Activated naive CD4-positive, alpha-beta T cell treated with anti-CD3 and anti-CD28 coated beads, Interleukin-2, amount 50 U/mL, for 72 hours (primary cell): ENCODE measurements at regions not wholly inside any gene's neighbourhood (a gene's known extent, or its start where the extent isn't known, plus 50 kb on each side); places are given as distances from the start of the nearest gene placed in this dataset.

Experiments used
- ATAC-seq, 2 donors: fragments of 150-1000 bp; cut with Tn5 transposase; 2 replicates each; pipeline ENCODE4 v1.10.0; 2021; ENCODE audit warnings: mild to moderate bottlenecking in 2 of 2, moderate library complexity in 2 of 2
- DNase-seq, 2 donors: peaks; one replicate each; pipeline ENCODE4 v3.0.0; 2021 to 2022; ENCODE audit warnings: low spot score in 2 of 2
- H3K27ac Mint-ChIP-seq, 2 donors: one replicate each; pipeline ENCODE4 v1.8.0; 2022; ENCODE audit warnings: mild to moderate bottlenecking in 2 of 2, mixed read lengths in 2 of 2
- H3K36me3 Mint-ChIP-seq, 2 donors: one replicate each; pipeline ENCODE4 v1.8.0; 2022; ENCODE audit warnings: mixed read lengths in 2 of 2
- H3K9me3 Mint-ChIP-seq, 2 donors: one replicate each; pipeline ENCODE4 v1.8.0; 2022; ENCODE audit warnings: mixed read lengths in 2 of 2

GRCh38 chr2:66872081-66872985 lies 437.4 kb downstream of the MEIS1 start:
- peaks cover 14 to 15% of the 10 kb centered on the region in 2 donors for H3K9me3 Mint-ChIP-seq
- H3K27ac Mint-ChIP-seq: no peak overlapping the region
- H3K36me3 Mint-ChIP-seq: no peaks in the 10 kb centered on the region
- DNase-seq: no peak
- no peak for ATAC-seq

GRCh38 chr2:66872986-66873754 lies 438.2 kb downstream of the MEIS1 start:
- no peak overlapping the region for H3K27ac Mint-ChIP-seq
- no peaks in the 10 kb centered on the region for H3K36me3 Mint-ChIP-seq
- H3K9me3 Mint-ChIP-seq: peaks cover 11 to 12% of the 10 kb centered on the region in 2 donors
- DNase-seq: no peak
- ATAC-seq: no peak

- Mint-ChIP-seq H3K27ac (no peak overlapping the region), H3K36me3 (no peaks in the 10 kb centered on the region), H3K9me3 (peaks cover 7 to 8% of the 10 kb centered on the region in 2 donors)
- no peak for ATAC-seq
- no peak for DNase-seq
Observed at GRCh38 chr2:66874411-66874810, 439.5 kb downstream of the MEIS1 start.

DNA sequence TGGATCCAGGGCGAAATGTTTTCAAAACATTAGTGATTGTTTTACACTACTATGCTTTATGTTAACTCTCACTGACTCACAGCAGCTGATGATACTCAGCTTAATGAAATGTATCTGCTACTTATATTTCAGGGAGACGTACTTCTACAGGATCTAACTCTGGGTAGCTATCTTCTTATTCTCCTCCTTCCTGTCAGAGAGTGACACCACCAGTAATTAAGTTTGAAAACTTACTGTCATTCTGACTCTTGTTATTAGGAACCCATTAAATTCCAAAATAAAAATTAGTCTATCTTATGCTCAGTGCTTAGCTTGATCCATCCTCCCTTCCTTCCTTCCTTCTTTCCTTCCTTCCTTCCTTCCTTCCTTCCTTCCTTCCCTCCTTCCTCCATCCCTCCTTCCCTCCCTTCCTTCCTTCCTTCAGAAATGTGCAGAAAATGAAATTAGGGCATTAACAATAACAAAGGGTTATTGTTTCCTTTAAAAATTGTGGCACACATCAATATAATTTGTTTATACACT lies 441.1 kb downstream of the MEIS1 start:
- no peak for ATAC-seq
- peaks cover 0 to 6% of the 10 kb centered on the region in 2 donors for H3K9me3 Mint-ChIP-seq
- no peak for DNase-seq
- no peaks in the 10 kb centered on the region for H3K36me3 Mint-ChIP-seq
- no peak overlapping the region for H3K27ac Mint-ChIP-seq

GRCh38 chr2:66885775-66886383 lies 451.0 kb downstream of the MEIS1 start:
- Mint-ChIP-seq H3K36me3 (peaks cover 0 to 6% of the 10 kb centered on the region in 2 donors), H3K27ac (no peak overlapping the region), H3K9me3 (peaks cover 10 to 15% of the 10 kb centered on the region in 2 donors)
- DNase-seq (no peak), ATAC-seq (no peak)

- no peak for ATAC-seq
- no peak for DNase-seq
- H3K36me3 Mint-ChIP-seq: peaks cover 0 to 6% of the 10 kb centered on the region in 2 donors
- H3K27ac Mint-ChIP-seq: no peak overlapping the region
- peaks cover 11 to 14% of the 10 kb centered on the region in 2 donors for H3K9me3 Mint-ChIP-seq
Observed at GRCh38 chr2:66888246-66888645, 453.3 kb downstream of the MEIS1 start.

DNA sequence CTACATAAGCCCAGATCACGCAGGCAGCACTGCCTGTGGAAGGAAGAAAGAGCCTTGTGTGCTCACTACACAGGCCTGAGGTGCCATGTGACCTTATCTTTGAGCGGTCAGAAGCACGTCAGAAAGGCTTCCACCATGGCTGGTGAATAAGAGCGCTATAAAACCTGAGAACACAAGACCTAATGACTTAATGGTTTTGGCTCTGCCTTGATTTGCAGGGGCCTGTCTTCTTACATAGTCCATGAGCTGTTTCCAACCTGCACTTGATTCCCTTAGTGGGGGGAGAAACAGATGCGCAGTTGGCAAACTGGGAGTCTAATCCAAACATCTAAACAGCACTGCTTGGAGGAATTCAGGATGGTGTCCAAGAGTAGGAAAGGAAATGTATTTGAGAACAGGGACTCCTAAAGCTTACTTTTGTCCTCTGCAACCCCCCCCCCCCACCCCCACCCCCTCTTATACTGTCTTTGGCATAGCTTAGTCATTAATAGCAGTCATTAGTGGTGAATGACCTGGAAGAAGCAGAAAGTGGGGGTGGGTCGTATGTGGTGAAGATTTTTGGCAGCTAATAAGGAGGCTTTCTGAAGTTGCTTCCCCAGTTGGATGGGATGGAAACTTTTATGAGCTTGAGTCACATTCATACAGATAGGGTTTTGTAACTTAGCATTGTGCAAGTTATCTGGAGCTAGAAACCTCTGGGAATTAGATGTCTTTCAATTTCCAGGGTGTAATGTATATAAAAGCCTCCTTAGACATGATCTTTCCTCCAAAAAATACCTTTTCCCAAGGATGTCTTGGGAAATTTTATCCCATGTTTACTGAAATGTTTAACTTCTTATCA lies 454.1 kb downstream of the MEIS1 start:
- Mint-ChIP-seq H3K9me3 (peaks cover 11 to 14% of the 10 kb centered on the region in 2 donors), H3K27ac (no peak overlapping the region), H3K36me3 (peaks cover 0 to 6% of the 10 kb centered on the region in 2 donors)
- DNase-seq (no peak), ATAC-seq (no peak)

- peaks cover 0 to 6% of the 10 kb centered on the region in 2 donors for H3K36me3 Mint-ChIP-seq
- ATAC-seq (no peak), DNase-seq (no peak)
- peaks cover 14 to 16% of the 10 kb centered on the region in 2 donors for H3K9me3 Mint-ChIP-seq
- no peak overlapping the region for H3K27ac Mint-ChIP-seq
Observed at GRCh38 chr2:66889632-66889882, 454.6 kb downstream of the MEIS1 start.

- ATAC-seq (no peak), DNase-seq (no peak)
- H3K9me3 Mint-ChIP-seq: peaks cover 11 to 14% of the 10 kb centered on the region in 2 donors
- peaks cover 0 to 4% of the 10 kb centered on the region in 2 donors for H3K36me3 Mint-ChIP-seq
- H3K27ac Mint-ChIP-seq: no peak overlapping the region
Observed at GRCh38 chr2:66890166-66890742, 455.3 kb downstream of the MEIS1 start.

GRCh38 chr2:66895206-66895605 lies 460.3 kb downstream of the MEIS1 start:
- no peak for ATAC-seq
- no peak for DNase-seq
- Mint-ChIP-seq H3K27ac (no peak overlapping the region), H3K9me3 (peaks cover 8 to 11% of the 10 kb centered on the region in 2 donors), H3K36me3 (no peaks in the 10 kb centered on the region)

DNA sequence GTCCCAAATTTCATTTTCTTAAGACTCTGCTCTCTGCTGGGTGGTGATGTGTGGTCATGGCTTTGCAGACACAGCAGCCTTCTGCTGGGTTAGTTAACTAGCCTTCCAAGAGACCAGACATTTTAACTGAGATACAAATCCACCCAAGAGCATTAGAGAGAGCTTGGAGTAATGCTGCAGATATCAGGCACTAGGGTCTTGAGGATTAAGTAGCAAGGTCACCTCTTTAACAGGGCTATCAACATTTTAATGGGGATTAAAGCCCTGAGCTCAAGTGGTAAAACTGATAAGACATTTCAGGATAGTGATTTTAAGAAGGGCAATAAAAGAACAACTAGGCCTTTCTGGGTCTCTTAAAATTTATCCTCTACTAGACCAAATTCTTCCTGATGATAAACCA lies 461.2 kb downstream of the MEIS1 start:
- no peak for DNase-seq
- Mint-ChIP-seq H3K27ac (no peak overlapping the region), H3K9me3 (peaks cover 7 to 8% of the 10 kb centered on the region in 2 donors), H3K36me3 (no peaks in the 10 kb centered on the region)
- ATAC-seq: no peak

DNA sequence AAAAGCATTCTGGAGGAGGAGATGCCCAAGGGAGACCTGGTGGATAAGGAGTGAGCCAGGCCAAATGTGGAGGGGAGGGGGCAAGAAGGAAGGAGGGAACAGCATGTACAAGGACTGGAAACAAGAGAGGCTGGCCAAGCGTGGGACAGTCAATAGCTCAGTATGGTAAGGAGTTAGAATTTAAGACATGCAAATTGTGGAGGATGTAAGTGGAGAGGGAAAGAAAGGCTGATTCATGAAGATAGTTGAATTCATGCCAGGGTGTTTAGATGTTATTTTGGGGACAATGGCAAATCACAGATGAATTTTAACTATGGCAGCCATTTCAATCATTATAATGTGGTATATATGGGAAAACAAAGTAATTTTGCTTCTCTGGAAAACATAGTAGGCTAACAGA lies 462.3 kb downstream of the MEIS1 start:
- ATAC-seq (no peak), DNase-seq (no peak)
- peaks cover 5 to 7% of the 10 kb centered on the region in 2 donors for H3K9me3 Mint-ChIP-seq
- H3K27ac Mint-ChIP-seq: no peak overlapping the region
- no peaks in the 10 kb centered on the region for H3K36me3 Mint-ChIP-seq

DNA sequence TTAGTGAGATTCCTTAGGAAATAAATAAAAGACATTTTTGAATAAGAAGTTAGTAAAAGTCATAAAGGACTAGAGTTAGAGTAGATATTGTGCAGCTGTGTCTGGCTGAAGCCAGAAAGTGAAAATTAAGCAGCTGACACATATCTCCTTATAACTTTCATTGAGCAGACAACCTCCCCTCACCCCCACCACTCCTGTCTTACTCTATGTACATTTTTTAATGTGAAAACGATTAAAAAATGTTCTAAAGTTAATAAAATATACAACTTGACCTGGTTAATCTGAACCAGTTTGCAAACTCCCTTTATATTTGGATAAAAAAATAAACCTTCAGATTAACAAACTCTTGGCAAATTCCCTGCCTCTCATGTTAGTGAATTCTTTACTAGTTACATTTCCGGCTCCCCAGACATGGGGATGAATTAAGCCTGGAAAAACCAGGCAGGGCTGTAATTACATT lies 462.8 kb downstream of the MEIS1 start:
- DNase-seq (no peak), ATAC-seq (no peak)
- Mint-ChIP-seq H3K36me3 (no peaks in the 10 kb centered on the region), H3K9me3 (peaks cover 10% of the 10 kb centered on the region in 2 donors), H3K27ac (no peak overlapping the region)

- DNase-seq (no peak), ATAC-seq (no peak)
- Mint-ChIP-seq H3K36me3 (no peaks in the 10 kb centered on the region), H3K9me3 (peaks cover 12 to 14% of the 10 kb centered on the region in 2 donors), H3K27ac (no peak overlapping the region)
Observed at GRCh38 chr2:66899109-66899508, 464.2 kb downstream of the MEIS1 start.

DNA sequence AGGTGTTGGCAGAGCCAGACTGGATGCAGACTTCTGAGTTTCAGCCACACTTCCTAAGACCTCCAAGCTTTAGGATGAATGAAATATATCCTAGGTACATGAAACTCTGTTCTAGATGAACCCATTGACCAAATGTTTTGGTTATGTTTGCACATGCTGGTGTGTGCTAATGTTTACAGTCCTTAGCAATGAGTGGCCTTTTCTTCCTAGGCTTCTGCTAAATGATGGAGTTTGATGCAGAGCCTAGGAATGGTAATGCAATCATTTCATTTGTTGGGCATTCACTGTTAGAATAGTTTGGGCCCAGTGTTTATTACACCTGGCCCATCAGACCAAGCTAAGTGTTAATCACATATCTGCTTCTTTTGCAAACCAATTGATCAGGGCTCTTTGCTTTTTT lies 464.7 kb downstream of the MEIS1 start:
- no peak for DNase-seq
- Mint-ChIP-seq H3K36me3 (no peaks in the 10 kb centered on the region), H3K9me3 (peaks cover 7 to 14% of the 10 kb centered on the region in 2 donors), H3K27ac (no peak overlapping the region)
- ATAC-seq: no peak

GRCh38 chr2:66901344-66901743 lies 466.4 kb downstream of the MEIS1 start:
- DNase-seq (no peak), ATAC-seq (no peak)
- Mint-ChIP-seq H3K36me3 (no peaks in the 10 kb centered on the region), H3K27ac (no peak overlapping the region), H3K9me3 (peaks cover 14% of the 10 kb centered on the region in 2 donors)
